OCI-LY3 (cell line): ENCODE measurements at regions not wholly inside any gene's neighbourhood (a gene's known extent, or its start where the extent isn't known, plus 50 kb on each side); places are given as distances from the start of the nearest gene placed in this dataset.

Source experiments
- CTCF ChIP-seq: fragments of 200-600, 300-600 bp; sonication (generic); IDR thresholded peaks from 2 replicates; pipeline ENCODE4 v1.5.1; 2014; ENCODE audit warnings: antibody characterized with exemption, low read length, low read depth
- EZH2phosphoT487 ChIP-seq: fragments of 200-600 bp; shearing (Covaris generic); IDR thresholded peaks from 2 replicates; pipeline ENCODE4 v1.6.1; 2018; ENCODE audit warnings: antibody characterized with exemption, mixed run types, low read depth

GRCh38 chr21:32915099-32915498 is 110.6 kb upstream of the OLIG2 start:
- TF ChIP-seq CTCF (no peak), EZH2phosphoT487 (no peak)
